GM12878 (cell line): ENCODE measurements at regions not wholly inside any gene's neighbourhood (a gene's known extent, or its start where the extent isn't known, plus 50 kb on each side); places are given as distances from the start of the nearest gene placed in this dataset.

ENCODE experiments used
- ATAC-seq: fragments of 200-7000 bp; cut with Tn5 transposase; 3 replicates; pipeline ENCODE4 v1.9.1; 2020; ENCODE audit warnings: mild to moderate bottlenecking, moderate library complexity
- BruUV-seq: library from RNA; stranded (reverse); fragments of 400-500 nt; replicated peaks from 2 replicates; lab custom pipeline; 2021; lab: Mats Ljungman, UMichigan
- CTCF ChIA-PET: fragments of 300-600 bp; sonication (Branson Sonifier 250); formaldehyde crosslinking; extraction: SDS; loops from one replicate; lab custom pipeline; 2021; ENCODE audit warnings: inconsistent platforms; lab: Yijun Ruan, JAX
- POLR2A ChIA-PET: fragments of 350-600 bp; formaldehyde crosslinking; extraction: SDS; loops from one replicate; lab custom pipeline; 2021; ENCODE audit warnings: inconsistent platforms; lab: Charles Lee
- RAD21 ChIA-PET: fragments of 300-600 bp; sonication (Branson Sonifier 250); formaldehyde crosslinking; loops from one replicate; lab custom pipeline; 2023; ENCODE audit warnings: antibody characterized with exemption; ENCODE audit not compliant: unreplicated experiment; lab: Charles Lee
- SMC1A ChIA-PET: fragments of 300-600 bp; sonication (Branson Sonifier 250); formaldehyde crosslinking; loops from one replicate; lab custom pipeline; 2023; ENCODE audit not compliant: unreplicated experiment, uncharacterized antibody; lab: Charles Lee
- DNase-seq: peaks from one replicate; pipeline ENCODE4 v3.0.0-alpha.2; 2011; ENCODE audit warnings: low read depth, low spot score
- FAIRE-seq: peaks from 3 replicates; lab custom pipeline; 2011; peaks lifted over from hg19 to GRCh38; lab: Jason Lieb, UNC
- H2AFZ ChIP-seq: 2 replicates; pipeline ENCODE4 v1.6.0; 2011; ENCODE audit warnings: low read depth, low read length, control low read depth; ENCODE audit not compliant: control insufficient read depth
- H3K27ac ChIP-seq: 2 replicates; pipeline ENCODE4 v1.5.1; 2011; ENCODE audit warnings: control low read depth; ENCODE audit not compliant: control insufficient read depth, insufficient read depth
- H3K27me3 ChIP-seq, 2 experiments: replicated peaks in 1 of 2; 2 replicates each; pipeline versions ENCODE4 v1.6.0 to v1.6.1; 2011; ENCODE audit warnings: low read length in 1 of 2; ENCODE audit not compliant: control insufficient read depth in 2 of 2, insufficient read depth in 2 of 2
- H3K36me3 ChIP-seq, 2 experiments: 2 replicates each; pipeline ENCODE4 v1.5.1; 2011; ENCODE audit warnings: low read length in 1 of 2; ENCODE audit not compliant: control insufficient read depth in 2 of 2, insufficient read depth in 2 of 2
- H3K4me1 ChIP-seq: 2 replicates; pipeline ENCODE4 v1.6.1; 2011; ENCODE audit warnings: mild to moderate bottlenecking, low read length, moderate library complexity, mixed read lengths; ENCODE audit not compliant: control insufficient read depth, insufficient read depth
- H3K4me2 ChIP-seq: 2 replicates; pipeline ENCODE4 v1.6.0; 2011; ENCODE audit warnings: control low read depth; ENCODE audit not compliant: control insufficient read depth, insufficient read depth
- H3K4me3 ChIP-seq: fragments of 200-600 bp; sonication (generic); 2 replicates; pipeline ENCODE4 v1.5.1; 2016
- H3K79me2 ChIP-seq: 2 replicates; pipeline ENCODE4 v1.6.0; 2011; ENCODE audit warnings: low read length; ENCODE audit not compliant: control insufficient read depth, insufficient read depth
- H3K9ac ChIP-seq: 2 replicates; pipeline ENCODE4 v1.8.0; 2011; ENCODE audit warnings: low read length, control low read depth, mixed read lengths; ENCODE audit not compliant: control insufficient read depth, insufficient read depth
- H3K9me3 ChIP-seq: replicated peaks from 3 replicates; pipeline ENCODE4 v1.5.1; 2011; ENCODE audit warnings: mild to moderate bottlenecking, low read length; ENCODE audit not compliant: control insufficient read depth, insufficient read depth
- H4K20me1 ChIP-seq: 2 replicates; pipeline ENCODE4 v1.6.0; 2011; ENCODE audit not compliant: control insufficient read depth, insufficient read depth
- BRCA1 ChIP-seq: IDR thresholded peaks from 2 replicates; pipeline ENCODE4 v1.6.1; 2011; ENCODE audit warnings: low read depth, low read length, improper control_type of control experiment
- FOXM1 ChIP-seq: IDR thresholded peaks from 2 replicates; pipeline ENCODE4 v1.6.1; 2012; ENCODE audit warnings: low read depth, mild to moderate bottlenecking, inconsistent platforms, low read length, moderate library complexity
- HSF1 ChIP-seq: fragments of 150-350 bp; IDR thresholded peaks from 2 replicates; pipeline ENCODE4 v1.6.1; 2014; ENCODE audit warnings: mild to moderate bottlenecking, low read depth, low read length
- IRF3 ChIP-seq: fragments of 450-650 bp; IDR thresholded peaks from 2 replicates; pipeline ENCODE4 v1.6.1; 2014; ENCODE audit warnings: mild to moderate bottlenecking
- MLLT1 ChIP-seq: fragments of 450-650 bp; IDR thresholded peaks from 2 replicates; pipeline ENCODE4 v1.6.1; 2016; ENCODE audit warnings: mild to moderate bottlenecking
- NFIC ChIP-seq: IDR thresholded peaks from 2 replicates; pipeline ENCODE4 v1.6.1; 2012; ENCODE audit warnings: low read depth, mild to moderate bottlenecking, inconsistent platforms, low read length, moderate library complexity
- NKRF ChIP-seq: fragments of 450-650 bp; conservative IDR thresholded peaks from 2 replicates; pipeline ENCODE4 v1.6.1; 2017; ENCODE audit warnings: mild to moderate bottlenecking, moderate library complexity
- NR2F1 ChIP-seq: fragments of 450-650 bp; conservative IDR thresholded peaks from 2 replicates; pipeline ENCODE4 v1.6.1; 2017; ENCODE audit warnings: mild to moderate bottlenecking
- PRDM15 ChIP-seq: fragments of 450-650 bp; formaldehyde crosslinking; IDR thresholded peaks from 2 replicates; pipeline ENCODE4 v1.4.0; 2020; ENCODE audit warnings: mild to moderate bottlenecking, moderate library complexity
- SIN3A ChIP-seq: IDR thresholded peaks from 2 replicates; pipeline ENCODE4 v1.6.1; 2012; ENCODE audit warnings: low read depth, low read length, improper control_type of control experiment
- SRF ChIP-seq, 2 experiments: IDR thresholded peaks; 2 replicates each; pipeline ENCODE4 v1.6.1; 2011; ENCODE audit warnings: low read depth in 2 of 2, low read length in 2 of 2, mild to moderate bottlenecking in 1 of 2, moderate library complexity in 1 of 2
- TCF7 ChIP-seq: IDR thresholded peaks from 2 replicates; pipeline ENCODE4 v1.6.1; 2014; ENCODE audit warnings: antibody characterized with exemption, borderline replicate concordance
- WGBS: methylation state at CpG from one replicate; pipeline ENCODE4 v1.1.6; 2016; ENCODE audit warnings: low lambda C conversion rate; ENCODE audit not compliant: insufficient replicate concordance, insufficient coverage; ENCODE audit errors: missing lambda C conversion rate; 5-methylcytosine and 5-hydroxymethylcytosine counted together
- in situ Hi-C: fragments of 300-500 bp; cut with MboI; formaldehyde crosslinking; loops from 9 replicates; pipeline ENCODE4 v1.14.3; 2018; ENCODE audit warnings: mixed read lengths
- intact Hi-C: fragments of 100-400 bp; cut with micrococcal nuclease; formaldehyde crosslinking; loops from one replicate; pipeline ENCODE4 v1.14.2; 2022; ENCODE audit not compliant: unreplicated experiment
- TF ChIP-seq, protein P1 (sequence below), 3 experiments: IDR thresholded peaks in 2 of 3; conservative IDR thresholded peaks in 1 of 3; 2 replicates each; pipeline ENCODE4 v1.5.1; 2011; ENCODE audit warnings: low read depth in 3 of 3, low read length in 3 of 3, mild to moderate bottlenecking in 3 of 3, control low read depth in 2 of 3, moderate library complexity in 2 of 3, inconsistent platforms in 1 of 3, mixed read lengths in 1 of 3; ENCODE audit not compliant: control insufficient read depth in 2 of 3, insufficient read depth in 1 of 3; ENCODE audit errors: extremely low read depth in 1 of 3

- Histone ChIP-seq H3K9ac (no peak overlapping the region), H3K4me3 (no peak overlapping the region), H3K4me1 (no peaks in the 10 kb centered on the region), H3K4me2 (no peak overlapping the region), H3K27ac (no peak overlapping the region), H4K20me1 (no peaks in the 10 kb centered on the region), H3K79me2 (no peaks in the 10 kb centered on the region), H3K36me3 (no peaks in the 10 kb centered on the region), H3K9me3 (no peaks in the 10 kb centered on the region), H2AFZ (no peak overlapping the region), H3K27me3 (no peaks in the 10 kb centered on the region)
- ChIA-PET RAD21 (no interaction called here), CTCF (no interaction called here), SMC1A (no interaction called here), POLR2A (no interaction called here)
- FAIRE-seq (no peak), ATAC-seq (no peak), DNase-seq (no peak)
- in situ Hi-C loops (no loop called here), intact Hi-C loops (no loop called here)
- BruUV-seq: no TSS peak
- 4% methylated on average over 1 of the region's 1 CpG for WGBS
- TF ChIP-seq SIN3A (no peak), TCF7 (no peak), NFIC (no peak), SRF (IDR thresholded peaks at IDR 0.05; ENCODE audit: low read depth in 2 of 2, low read length in 2 of 2) (no peak), MLLT1 (no peak), PRDM15 (no peak), NKRF (no peak), NR2F1 (no peak), HSF1 (no peak), IRF3 (no peak), FOXM1 (no peak), BRCA1 (no peak)
- TF ChIP-seq, protein P1, sequence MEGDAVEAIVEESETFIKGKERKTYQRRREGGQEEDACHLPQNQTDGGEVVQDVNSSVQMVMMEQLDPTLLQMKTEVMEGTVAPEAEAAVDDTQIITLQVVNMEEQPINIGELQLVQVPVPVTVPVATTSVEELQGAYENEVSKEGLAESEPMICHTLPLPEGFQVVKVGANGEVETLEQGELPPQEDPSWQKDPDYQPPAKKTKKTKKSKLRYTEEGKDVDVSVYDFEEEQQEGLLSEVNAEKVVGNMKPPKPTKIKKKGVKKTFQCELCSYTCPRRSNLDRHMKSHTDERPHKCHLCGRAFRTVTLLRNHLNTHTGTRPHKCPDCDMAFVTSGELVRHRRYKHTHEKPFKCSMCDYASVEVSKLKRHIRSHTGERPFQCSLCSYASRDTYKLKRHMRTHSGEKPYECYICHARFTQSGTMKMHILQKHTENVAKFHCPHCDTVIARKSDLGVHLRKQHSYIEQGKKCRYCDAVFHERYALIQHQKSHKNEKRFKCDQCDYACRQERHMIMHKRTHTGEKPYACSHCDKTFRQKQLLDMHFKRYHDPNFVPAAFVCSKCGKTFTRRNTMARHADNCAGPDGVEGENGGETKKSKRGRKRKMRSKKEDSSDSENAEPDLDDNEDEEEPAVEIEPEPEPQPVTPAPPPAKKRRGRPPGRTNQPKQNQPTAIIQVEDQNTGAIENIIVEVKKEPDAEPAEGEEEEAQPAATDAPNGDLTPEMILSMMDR (IDR thresholded peaks at IDR 0.05 in 2 of 3, conservative IDR thresholded peaks at IDR 0.05 in 1 of 3; ENCODE audit: control insufficient read depth in 2 of 3, extremely low read depth in 1 of 3, insufficient read depth in 1 of 3, low read depth in 3 of 3, low read length in 3 of 3): no peak
Observed at GRCh38 chr6:77249560-77249959, 213.7 kb downstream of the HTR1B start.
